Prostate gland (tissue), 2 donors: ENCODE measurements at regions not wholly inside any gene's neighbourhood (a gene's known extent, or its start where the extent isn't known, plus 50 kb on each side); places are given as distances from the start of the nearest gene placed in this dataset.

Experiments
- POLR2A ChIP-seq: fragments of 450-650 bp; IDR thresholded peaks from one replicate; pipeline ENCODE4 v1.6.1; 2016; ENCODE audit warnings: antibody characterized with exemption, mild to moderate bottlenecking
- POLR2AphosphoS5 ChIP-seq: sonication (generic); formaldehyde crosslinking; IDR thresholded peaks from one replicate; pipeline ENCODE4 v1.6.1; 2017; ENCODE audit warnings: antibody characterized with exemption
- TF ChIP-seq, protein P1 (sequence below), 4 experiments: fragments of 200-600 bp in 2 of 4; fragments of 450-650 bp in 2 of 4; sonication (generic) in 2 of 4; IDR thresholded peaks; 1 replicate in 3 of 4; 2 replicates in 1 of 4; pipeline ENCODE4 v1.5.1; 2016 to 2019; ENCODE audit warnings: antibody characterized with exemption in 4 of 4, mild to moderate bottlenecking in 2 of 4, moderate library complexity in 2 of 4

GRCh38 chr3:104537323-104537722 is 829.4 kb upstream of the ALCAM start:
- TF ChIP-seq, protein P1, sequence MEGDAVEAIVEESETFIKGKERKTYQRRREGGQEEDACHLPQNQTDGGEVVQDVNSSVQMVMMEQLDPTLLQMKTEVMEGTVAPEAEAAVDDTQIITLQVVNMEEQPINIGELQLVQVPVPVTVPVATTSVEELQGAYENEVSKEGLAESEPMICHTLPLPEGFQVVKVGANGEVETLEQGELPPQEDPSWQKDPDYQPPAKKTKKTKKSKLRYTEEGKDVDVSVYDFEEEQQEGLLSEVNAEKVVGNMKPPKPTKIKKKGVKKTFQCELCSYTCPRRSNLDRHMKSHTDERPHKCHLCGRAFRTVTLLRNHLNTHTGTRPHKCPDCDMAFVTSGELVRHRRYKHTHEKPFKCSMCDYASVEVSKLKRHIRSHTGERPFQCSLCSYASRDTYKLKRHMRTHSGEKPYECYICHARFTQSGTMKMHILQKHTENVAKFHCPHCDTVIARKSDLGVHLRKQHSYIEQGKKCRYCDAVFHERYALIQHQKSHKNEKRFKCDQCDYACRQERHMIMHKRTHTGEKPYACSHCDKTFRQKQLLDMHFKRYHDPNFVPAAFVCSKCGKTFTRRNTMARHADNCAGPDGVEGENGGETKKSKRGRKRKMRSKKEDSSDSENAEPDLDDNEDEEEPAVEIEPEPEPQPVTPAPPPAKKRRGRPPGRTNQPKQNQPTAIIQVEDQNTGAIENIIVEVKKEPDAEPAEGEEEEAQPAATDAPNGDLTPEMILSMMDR (IDR thresholded peaks at IDR 0.05) = no peak
- no peak for TF ChIP-seq POLR2A
- no peak for TF ChIP-seq POLR2AphosphoS5
